Stomach (tissue), 8 donors: ENCODE measurements at regions not wholly inside any gene's neighbourhood (a gene's known extent, or its start where the extent isn't known, plus 50 kb on each side); places are given as distances from the start of the nearest gene placed in this dataset.

Experiments
- DNase-seq, 2 donors: peaks; one replicate each; pipeline versions ENCODE4 v3.0.0 to v3.0.0-alpha.2; 2013 to 2019
- H3K27ac ChIP-seq, 5 donors: fragments of 200-600 bp in 4 of 5; sonication (generic) in 4 of 5; one replicate each; pipeline ENCODE4 v1.5.1; 2013 to 2019; ENCODE audit warnings: mild to moderate bottlenecking in 1 of 5, moderate library complexity in 1 of 5
- H3K27me3 ChIP-seq, 3 donors: fragments of 200-600 bp; sonication (generic); one replicate each; pipeline ENCODE4 v1.5.1; 2017 to 2019; ENCODE audit warnings: mixed run types in 1 of 3
- H3K36me3 ChIP-seq, 4 donors: fragments of 200-600 bp; sonication (generic); 1 replicate in 3 of 4; 2 replicates in 1 of 4; pipeline ENCODE4 v1.5.1; 2016 to 2019
- H3K4me1 ChIP-seq, 4 donors: fragments of 200-600 bp; sonication (generic); one replicate each; pipeline ENCODE4 v1.5.1; 2016 to 2019
- H3K4me3 ChIP-seq, 4 donors: fragments of 200-600 bp; sonication (generic) in 3 of 4; one replicate each; pipeline ENCODE4 v1.5.1; 2016 to 2019; ENCODE audit warnings: mild to moderate bottlenecking in 1 of 4
- H3K9me3 ChIP-seq, 4 donors: fragments of 200-600 bp; sonication (generic); one replicate each; pipeline ENCODE4 v1.5.1; 2016 to 2019
- CTCF ChIP-seq, 7 experiments: fragments of 450-650 bp in 4 of 7; fragments of 200-600 bp in 3 of 7; sonication (generic) in 3 of 7; IDR thresholded peaks; one replicate each; pipeline ENCODE4 v1.5.1; 2016 to 2019; ENCODE audit warnings: antibody characterized with exemption in 7 of 7, control low read depth in 2 of 7, mild to moderate bottlenecking in 1 of 7
- EP300 ChIP-seq: sonication (generic); formaldehyde crosslinking; IDR thresholded peaks from one replicate; pipeline ENCODE4 v1.6.1; 2017; ENCODE audit warnings: antibody characterized with exemption
- POLR2A ChIP-seq, 4 donors: fragments of 450-650 bp; IDR thresholded peaks; one replicate each; pipeline ENCODE4 v1.6.1; 2016; ENCODE audit warnings: antibody characterized with exemption in 4 of 4, control low read depth in 2 of 4, mild to moderate bottlenecking in 1 of 4, moderate library complexity in 1 of 4
- POLR2AphosphoS5 ChIP-seq, 3 donors: sonication (generic); formaldehyde crosslinking; IDR thresholded peaks; one replicate each; pipeline ENCODE4 v1.6.1; 2016; ENCODE audit warnings: antibody characterized with exemption in 3 of 3
- WGBS, 5 donors: extraction: QIAGEN DNeasy Blood & Tissue Kit in 3 of 5; methylation state at CpG; one replicate each; pipeline versions ENCODE4 v1.1.5 to v1.1.7; 2013 to 2018; 5-methylcytosine and 5-hydroxymethylcytosine counted together
- intact Hi-C: fragments of 100-400 bp; cut with DNase I; formaldehyde crosslinking; loops from one replicate; pipeline ENCODE4 v1.15.1; 2023; ENCODE audit warnings: low total_unique reads
- donor health status: healthy with polysubstance abuse.
- donor health status: Bipolar disorder and iron deficiency.
- donor health status: healthy.

DNA sequence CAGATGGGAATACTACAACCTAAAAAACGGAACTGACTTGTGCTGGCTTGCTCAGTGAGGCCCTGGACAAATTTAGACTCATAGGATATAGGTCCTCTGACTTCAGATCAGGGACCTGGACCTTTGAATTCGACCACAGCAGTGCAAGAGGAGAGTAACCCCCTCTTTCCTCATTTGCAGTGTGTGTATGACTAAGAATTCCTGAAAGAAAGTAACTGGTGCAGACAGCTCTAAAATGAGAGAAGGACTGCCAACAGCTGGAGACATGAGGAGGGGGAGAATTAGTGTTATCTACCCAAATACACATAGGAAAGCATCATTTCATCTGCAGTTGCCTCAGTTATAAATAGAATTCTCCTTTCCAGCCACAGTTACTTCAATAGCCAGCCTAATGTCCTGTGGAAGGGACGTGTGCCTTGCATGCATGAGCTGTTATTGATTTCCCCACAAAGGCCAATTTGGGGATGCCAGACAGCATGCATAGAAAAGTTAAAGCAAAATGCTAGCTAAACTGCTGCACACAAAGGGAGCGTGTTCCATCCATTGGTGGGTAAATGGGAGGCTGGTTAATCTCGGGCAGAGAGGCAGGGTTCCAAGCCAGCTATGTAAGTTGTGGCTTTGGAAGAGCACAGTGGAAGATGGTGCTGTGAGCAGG is 442.7 kb downstream of the CDK5RAP2 start:
- WGBS, 5 donors: 48 to 58% (median 52%) methylated on average over 5 of the region's 5 CpGs
- Histone ChIP-seq H3K27ac (no peak overlapping the region), H3K4me3 (no peak overlapping the region), H3K27me3 (no peaks in the 10 kb centered on the region), H3K36me3 (no peaks in the 10 kb centered on the region), H3K4me1 (no peaks in the 10 kb centered on the region), H3K9me3 (peaks cover 0 to 12% (median 4%) of the 10 kb centered on the region in 4 donors)
- intact Hi-C loops: no loop called here
- TF ChIP-seq POLR2A (IDR thresholded peaks at IDR 0.05) (no peak), POLR2AphosphoS5 (IDR thresholded peaks at IDR 0.05) (no peak), EP300 (no peak), CTCF (IDR thresholded peaks at IDR 0.05) (no peak)
- no peak for DNase-seq

DNA sequence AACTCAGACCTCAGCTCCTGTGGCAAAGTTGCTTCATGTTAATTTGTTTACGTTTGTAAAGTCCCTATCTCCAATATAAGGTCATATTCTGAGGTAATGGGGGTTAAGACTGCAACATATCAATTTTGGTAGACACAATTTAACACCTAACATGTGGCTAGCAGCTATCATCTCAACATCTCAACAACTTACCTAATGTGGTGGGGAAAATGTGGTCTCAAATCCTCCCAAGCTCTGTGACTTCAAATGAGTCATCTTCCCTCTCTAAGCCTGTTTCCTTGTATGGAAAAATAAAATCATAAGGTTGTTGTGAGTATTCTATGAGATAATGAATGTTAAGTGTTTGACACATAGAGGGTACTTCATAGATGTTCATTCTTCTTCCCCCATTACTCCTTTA is 443.3 kb downstream of the CDK5RAP2 start:
- no peak overlapping the region for H3K4me3 ChIP-seq
- 49 to 68% (median 58%) methylated on average over 1 of the region's 1 CpG for WGBS, 5 donors
- no peaks in the 10 kb centered on the region for H3K4me1 ChIP-seq
- no peak for TF ChIP-seq EP300
- no peak for TF ChIP-seq POLR2A (IDR thresholded peaks at IDR 0.05)
- TF ChIP-seq POLR2AphosphoS5 (IDR thresholded peaks at IDR 0.05): no peak
- TF ChIP-seq CTCF (IDR thresholded peaks at IDR 0.05): no peak
- H3K27me3 ChIP-seq: no peaks in the 10 kb centered on the region
- H3K36me3 ChIP-seq: no peaks in the 10 kb centered on the region
- intact Hi-C loops: no loop called here
- no peak overlapping the region for H3K27ac ChIP-seq
- DNase-seq: no peak
- H3K9me3 ChIP-seq: peaks cover 0 to 17% (median 4%) of the 10 kb centered on the region in 4 donors

GRCh38 chr9:120117081-120117480 is 462.9 kb downstream of the CDK5RAP2 start:
- TF ChIP-seq POLR2AphosphoS5 (IDR thresholded peaks at IDR 0.05): no peak
- no peaks in the 10 kb centered on the region for H3K36me3 ChIP-seq
- H3K27me3 ChIP-seq: no peaks in the 10 kb centered on the region
- no peak overlapping the region for H3K27ac ChIP-seq
- H3K9me3 ChIP-seq: peaks cover 0 to 5% (median 2%) of the 10 kb centered on the region in 4 donors
- no peak for DNase-seq
- 81 to 92% (median 83%) methylated on average over 4 of the region's 4 CpGs for WGBS, 5 donors
- no peak overlapping the region for H3K4me3 ChIP-seq
- intact Hi-C loops: no loop called here
- H3K4me1 ChIP-seq: no peaks in the 10 kb centered on the region

DNA sequence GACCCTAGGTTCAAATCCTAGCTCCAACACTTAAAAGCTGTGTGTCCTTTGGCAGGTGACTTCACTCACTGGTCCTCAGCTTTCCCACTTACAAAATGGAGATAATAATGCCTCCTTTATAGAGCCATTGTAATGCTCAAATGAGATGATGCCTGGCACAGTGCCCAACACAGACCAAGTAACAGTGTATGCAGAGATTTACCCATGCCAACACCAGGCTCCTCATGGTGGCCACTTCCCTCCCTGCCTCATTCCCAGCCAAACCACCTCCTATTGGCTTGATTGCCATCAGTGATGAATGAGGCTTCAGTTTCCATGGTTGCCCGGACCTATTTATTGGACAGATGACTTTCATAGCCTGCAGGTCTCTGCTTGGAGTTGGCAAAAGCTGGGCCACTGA is 469.4 kb downstream of the CDK5RAP2 start:
- H3K27ac ChIP-seq: no peak overlapping the region
- H3K9me3 ChIP-seq: no peaks in the 10 kb centered on the region
- H3K4me3 ChIP-seq: no peak overlapping the region
- no peaks in the 10 kb centered on the region for H3K36me3 ChIP-seq
- TF ChIP-seq POLR2AphosphoS5 (IDR thresholded peaks at IDR 0.05) (no peak), POLR2A (IDR thresholded peaks at IDR 0.05) (no peak), CTCF (IDR thresholded peaks at IDR 0.05) (no peak), EP300 (no peak)
- intact Hi-C loops: no loop called here
- WGBS, 5 donors: 63 to 100% (median 86%) methylated on average over 1 of the region's 1 CpG
- H3K4me1 ChIP-seq: no peaks in the 10 kb centered on the region
- no peak for DNase-seq
- H3K27me3 ChIP-seq: no peaks in the 10 kb centered on the region

DNA sequence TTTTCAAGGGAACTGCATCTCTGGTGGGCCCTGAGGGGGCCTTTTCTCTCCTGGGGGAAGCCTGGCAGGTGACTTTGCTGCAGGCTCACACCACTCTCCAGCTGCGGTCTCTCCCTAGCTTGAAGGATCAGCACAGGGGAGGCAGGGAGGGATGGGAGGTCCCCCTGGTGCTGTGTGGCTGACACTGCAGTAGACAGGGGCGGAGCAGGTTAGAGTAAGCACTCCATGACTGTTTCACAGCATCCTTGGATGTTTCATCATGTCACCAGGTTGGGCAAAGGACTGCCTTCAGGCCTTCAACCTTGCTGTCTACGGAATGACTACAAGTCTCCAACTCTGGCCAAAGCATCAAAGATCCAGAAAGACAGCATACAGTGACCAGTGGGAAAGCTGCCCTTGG is 470.7 kb downstream of the CDK5RAP2 start:
- intact Hi-C loops: no loop called here
- Histone ChIP-seq H3K27me3 (no peaks in the 10 kb centered on the region), H3K27ac (no peak overlapping the region), H3K9me3 (no peaks in the 10 kb centered on the region), H3K4me1 (no peaks in the 10 kb centered on the region), H3K36me3 (no peaks in the 10 kb centered on the region), H3K4me3 (no peak overlapping the region)
- 52 to 61% (median 57%) methylated on average over 3 of the region's 3 CpGs for WGBS, 5 donors
- DNase-seq: peak in 1 of 2 donors; percentile 18
- TF ChIP-seq EP300 (no peak), CTCF (IDR thresholded peaks at IDR 0.05) (no peak), POLR2A (IDR thresholded peaks at IDR 0.05) (no peak), POLR2AphosphoS5 (IDR thresholded peaks at IDR 0.05) (no peak)
